ENCODE measurements at regions not wholly inside any gene's neighbourhood (a gene's known extent, or its start where the extent isn't known, plus 50 kb on each side); places are given as distances from the start of the nearest gene placed in this dataset.

- Histone ChIP-seq H3K27ac (no peak overlapping the region), H3K4me3 (no peak overlapping the region), H3K36me3 (replicated peaks in 1 of 2) (no peaks in the 10 kb centered on the region), H3K4me1 (replicated peaks in 1 of 2) (no peaks in the 10 kb centered on the region), H3K27me3 (no peaks in the 10 kb centered on the region), H3K9me3 (replicated peaks in 1 of 3) (no peaks in the 10 kb centered on the region)
- 74 to 84% (median 76%) methylated on average over 11 to 20 of the region's 20 CpGs for WGBS, 4 donors
- DNase-seq = peak in 2 of 7 donors; percentile 7 to 11
- intact Hi-C loops (cut with DNase I) = no loop called here
- TF ChIP-seq CTCF (IDR thresholded peaks at IDR 0.05) (no peak), POLR2A (IDR thresholded peaks at IDR 0.05) (no peak)
Measured at GRCh38 chr22:49570032-49570848, 257.4 kb downstream of the BRD1 start.

- intact Hi-C loops (cut with DNase I) = no loop called here
- H3K4me3 ChIP-seq = no peak overlapping the region
- no peaks in the 10 kb centered on the region for H3K4me1 ChIP-seq (replicated peaks in 1 of 2)
- no peaks in the 10 kb centered on the region for H3K36me3 ChIP-seq (replicated peaks in 1 of 2)
- H3K27me3 ChIP-seq = no peaks in the 10 kb centered on the region
- 76 to 83% (median 79%) methylated on average over 14 to 37 of the region's 37 CpGs for WGBS, 4 donors
- no peak overlapping the region for H3K27ac ChIP-seq
- no peaks in the 10 kb centered on the region for H3K9me3 ChIP-seq (replicated peaks in 1 of 3)
- TF ChIP-seq POLR2A (IDR thresholded peaks at IDR 0.05) (no peak), CTCF (IDR thresholded peaks at IDR 0.05) (no peak)
- DNase-seq = peak in 2 of 7 donors; percentile 5 to 12
Measured at GRCh38 chr22:49569286-49570031, 258.2 kb downstream of the BRD1 start.

GRCh38 chr22:49568751-49569285 lies 258.9 kb downstream of the BRD1 start:
- Histone ChIP-seq H3K9me3 (replicated peaks in 1 of 3) (no peaks in the 10 kb centered on the region), H3K4me1 (replicated peaks in 1 of 2) (no peaks in the 10 kb centered on the region), H3K4me3 (no peak overlapping the region), H3K36me3 (replicated peaks in 1 of 2) (no peaks in the 10 kb centered on the region), H3K27ac (no peak overlapping the region), H3K27me3 (no peaks in the 10 kb centered on the region)
- TF ChIP-seq POLR2A (IDR thresholded peaks at IDR 0.05) = no peak
- no peak for TF ChIP-seq CTCF (IDR thresholded peaks at IDR 0.05)
- 58 to 71% (median 59%) methylated on average over 9 to 14 of the region's 14 CpGs for WGBS, 4 donors
- intact Hi-C loops (cut with DNase I) = no loop called here
- DNase-seq = peak in 2 of 7 donors; percentile 4 to 8

Data from adrenal gland (tissue), 9 donors.